ENCODE measurements at regions not wholly inside any gene's neighbourhood (a gene's known extent, or its start where the extent isn't known, plus 50 kb on each side); places are given as distances from the start of the nearest gene placed in this dataset.

DNA sequence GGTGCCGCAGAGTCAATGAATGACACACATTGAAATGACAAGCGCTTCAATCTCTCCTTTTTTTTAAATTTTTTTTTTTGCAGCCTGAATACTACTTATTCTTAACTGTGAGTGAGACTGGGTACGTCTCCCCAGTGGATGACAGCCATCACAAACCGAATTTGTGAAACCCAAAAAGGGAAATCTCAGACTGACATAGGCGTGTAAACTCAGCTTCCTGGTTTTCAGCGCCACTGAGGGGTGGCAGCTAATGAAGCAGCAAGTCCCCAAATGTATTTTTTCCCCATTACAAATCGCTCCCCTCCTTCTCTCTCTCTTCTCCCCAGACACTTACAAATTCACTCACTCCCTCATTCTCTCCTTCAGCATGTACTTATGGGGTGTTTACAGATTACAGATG, 196.0 kb downstream of the MAF start:
- POLR2A ChIA-PET = no interaction called here
- peaks cover 1% of the 10 kb centered on the region for H3K9me3 Mint-ChIP-seq
- intact Hi-C loops (cut with micrococcal nuclease) = no loop called here
- no peak for DNase-seq
- ATAC-seq (ENCODE audit: low read depth) = no peak
- CTCF ChIA-PET = no interaction called here
- H3K27ac Mint-ChIP-seq = no peak overlapping the region
- no peaks in the 10 kb centered on the region for H3K4me1 Mint-ChIP-seq
- TF ChIP-seq, protein P1, sequence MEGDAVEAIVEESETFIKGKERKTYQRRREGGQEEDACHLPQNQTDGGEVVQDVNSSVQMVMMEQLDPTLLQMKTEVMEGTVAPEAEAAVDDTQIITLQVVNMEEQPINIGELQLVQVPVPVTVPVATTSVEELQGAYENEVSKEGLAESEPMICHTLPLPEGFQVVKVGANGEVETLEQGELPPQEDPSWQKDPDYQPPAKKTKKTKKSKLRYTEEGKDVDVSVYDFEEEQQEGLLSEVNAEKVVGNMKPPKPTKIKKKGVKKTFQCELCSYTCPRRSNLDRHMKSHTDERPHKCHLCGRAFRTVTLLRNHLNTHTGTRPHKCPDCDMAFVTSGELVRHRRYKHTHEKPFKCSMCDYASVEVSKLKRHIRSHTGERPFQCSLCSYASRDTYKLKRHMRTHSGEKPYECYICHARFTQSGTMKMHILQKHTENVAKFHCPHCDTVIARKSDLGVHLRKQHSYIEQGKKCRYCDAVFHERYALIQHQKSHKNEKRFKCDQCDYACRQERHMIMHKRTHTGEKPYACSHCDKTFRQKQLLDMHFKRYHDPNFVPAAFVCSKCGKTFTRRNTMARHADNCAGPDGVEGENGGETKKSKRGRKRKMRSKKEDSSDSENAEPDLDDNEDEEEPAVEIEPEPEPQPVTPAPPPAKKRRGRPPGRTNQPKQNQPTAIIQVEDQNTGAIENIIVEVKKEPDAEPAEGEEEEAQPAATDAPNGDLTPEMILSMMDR (IDR thresholded peaks at IDR 0.05) = no peak
- no peaks in the 10 kb centered on the region for H3K36me3 Mint-ChIP-seq (ENCODE audit: low read depth)
- peaks cover 2% of the 10 kb centered on the region for H3K27me3 Mint-ChIP-seq
- no peak overlapping the region for H3K4me3 Mint-ChIP-seq

GRCh38 chr16:79403534-79403933, 197.0 kb downstream of the MAF start:
- H3K4me3 Mint-ChIP-seq = no peak overlapping the region
- intact Hi-C loops (cut with micrococcal nuclease) = no loop called here
- ATAC-seq (ENCODE audit: low read depth) (no peak), DNase-seq (no peak)
- no peak overlapping the region for H3K27ac Mint-ChIP-seq
- no peaks in the 10 kb centered on the region for H3K36me3 Mint-ChIP-seq (ENCODE audit: low read depth)
- POLR2A ChIA-PET = no interaction called here
- peaks cover 2% of the 10 kb centered on the region for H3K27me3 Mint-ChIP-seq
- TF ChIP-seq, protein P1 (IDR thresholded peaks at IDR 0.05) = no peak
- H3K4me1 Mint-ChIP-seq = no peaks in the 10 kb centered on the region
- H3K9me3 Mint-ChIP-seq = no peaks in the 10 kb centered on the region
- CTCF ChIA-PET = no interaction called here

- POLR2A ChIA-PET = no interaction called here
- Mint-ChIP-seq H3K27ac (no peak overlapping the region), H3K27me3 (peaks cover 2% of the 10 kb centered on the region), H3K36me3 (ENCODE audit: low read depth) (no peaks in the 10 kb centered on the region), H3K4me3 (no peak overlapping the region), H3K9me3 (no peaks in the 10 kb centered on the region), H3K4me1 (no peaks in the 10 kb centered on the region)
- ATAC-seq (ENCODE audit: low read depth) (no peak), DNase-seq (no peak)
- intact Hi-C loops (cut with micrococcal nuclease) = no loop called here
- CTCF ChIA-PET = no interaction called here
- TF ChIP-seq, protein P1 (IDR thresholded peaks at IDR 0.05) = no peak
Observed at GRCh38 chr16:79402920-79403319, 197.6 kb downstream of the MAF start.

- POLR2A ChIA-PET = no interaction called here
- Mint-ChIP-seq H3K27me3 (peaks cover 2% of the 10 kb centered on the region), H3K27ac (no peak overlapping the region), H3K36me3 (ENCODE audit: low read depth) (no peaks in the 10 kb centered on the region), H3K4me3 (no peak overlapping the region), H3K9me3 (no peaks in the 10 kb centered on the region), H3K4me1 (no peaks in the 10 kb centered on the region)
- intact Hi-C loops (cut with micrococcal nuclease) = no loop called here
- TF ChIP-seq, protein P1 (IDR thresholded peaks at IDR 0.05) = no peak
- ATAC-seq (ENCODE audit: low read depth) (no peak), DNase-seq (no peak)
- CTCF ChIA-PET = no interaction called here
Observed at GRCh38 chr16:79402356-79402755, 198.2 kb downstream of the MAF start.

DNA sequence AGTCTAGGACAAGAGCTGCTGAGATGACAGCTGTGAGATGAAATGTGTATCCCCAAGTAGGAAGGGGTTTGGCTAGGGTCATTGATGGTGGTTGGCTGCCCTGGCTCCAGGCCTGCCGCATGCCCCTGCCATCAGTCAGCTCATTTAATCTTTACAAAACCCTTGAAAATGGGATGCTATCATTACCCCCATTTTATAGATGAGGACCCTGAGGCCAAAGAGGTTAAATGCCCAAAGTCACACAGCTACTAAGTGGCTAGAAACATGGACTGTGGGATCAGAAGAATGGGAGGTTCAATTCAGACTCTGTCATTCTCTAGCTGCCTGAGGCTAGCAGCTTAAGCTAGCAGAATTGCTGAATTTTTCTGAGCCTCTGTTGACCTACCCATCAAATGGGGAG, 198.8 kb downstream of the MAF start:
- ChIA-PET POLR2A (no interaction called here), CTCF (no interaction called here)
- Mint-ChIP-seq H3K9me3 (no peaks in the 10 kb centered on the region), H3K27ac (no peak overlapping the region), H3K4me1 (no peaks in the 10 kb centered on the region), H3K36me3 (ENCODE audit: low read depth) (no peaks in the 10 kb centered on the region), H3K27me3 (peaks cover 2% of the 10 kb centered on the region), H3K4me3 (no peak overlapping the region)
- DNase-seq (no peak), ATAC-seq (ENCODE audit: low read depth) (no peak)
- TF ChIP-seq, protein P1 (IDR thresholded peaks at IDR 0.05) = no peak
- intact Hi-C loops (cut with micrococcal nuclease) = no loop called here
